DND-41 (cell line): ENCODE measurements at regions not wholly inside any gene's neighbourhood (a gene's known extent, or its start where the extent isn't known, plus 50 kb on each side); places are given as distances from the start of the nearest gene placed in this dataset.

Experiments
- EZH2 ChIP-seq: IDR thresholded peaks from 3 replicates; pipeline ENCODE4 v1.6.1; 2012; ENCODE audit warnings: borderline replicate concordance, low read depth, mild to moderate bottlenecking, moderate library complexity, low read length, inconsistent platforms; ENCODE audit not compliant: severe bottlenecking
- TF ChIP-seq, protein P1 (sequence below): IDR thresholded peaks from 2 replicates; pipeline ENCODE4 v1.5.1; 2012; ENCODE audit warnings: borderline replicate concordance, low read length, moderate library complexity, mild to moderate bottlenecking; ENCODE audit not compliant: poor library complexity, severe bottlenecking; ENCODE audit errors: extremely low read depth

DNA sequence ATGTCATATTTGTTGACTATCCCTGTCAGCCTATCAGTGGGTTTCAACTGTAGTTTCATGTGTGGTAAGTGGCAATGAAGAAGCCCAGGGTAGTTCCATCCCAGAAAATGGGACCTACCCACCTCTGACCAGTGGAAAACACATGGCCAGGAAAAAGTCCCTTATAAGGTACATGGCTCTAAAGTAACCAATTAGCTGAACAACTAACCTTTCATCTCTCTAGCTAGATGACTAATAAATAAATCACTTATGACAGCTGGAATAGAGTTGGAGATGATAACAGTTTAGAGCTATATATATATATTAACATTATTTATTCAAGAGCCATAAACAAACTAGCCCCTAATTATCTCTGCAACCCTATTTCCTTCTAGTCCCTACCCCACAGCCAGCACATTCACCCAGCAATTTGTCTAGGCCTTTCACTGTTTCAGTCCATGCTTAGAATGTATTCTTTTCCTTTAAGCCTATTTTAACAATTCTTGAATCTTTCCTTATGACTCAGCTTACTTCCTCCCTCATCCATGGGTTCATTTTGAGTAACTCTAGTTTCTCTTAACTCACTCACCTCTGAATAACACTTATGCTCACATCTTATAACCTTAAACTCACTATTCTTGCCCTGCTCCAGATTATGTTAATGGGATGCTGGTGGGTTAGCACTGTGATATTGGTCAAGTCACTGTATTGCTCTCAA lies 83.7 kb downstream of the TNFSF18 start:
- no peak for TF ChIP-seq EZH2
- TF ChIP-seq, protein P1, sequence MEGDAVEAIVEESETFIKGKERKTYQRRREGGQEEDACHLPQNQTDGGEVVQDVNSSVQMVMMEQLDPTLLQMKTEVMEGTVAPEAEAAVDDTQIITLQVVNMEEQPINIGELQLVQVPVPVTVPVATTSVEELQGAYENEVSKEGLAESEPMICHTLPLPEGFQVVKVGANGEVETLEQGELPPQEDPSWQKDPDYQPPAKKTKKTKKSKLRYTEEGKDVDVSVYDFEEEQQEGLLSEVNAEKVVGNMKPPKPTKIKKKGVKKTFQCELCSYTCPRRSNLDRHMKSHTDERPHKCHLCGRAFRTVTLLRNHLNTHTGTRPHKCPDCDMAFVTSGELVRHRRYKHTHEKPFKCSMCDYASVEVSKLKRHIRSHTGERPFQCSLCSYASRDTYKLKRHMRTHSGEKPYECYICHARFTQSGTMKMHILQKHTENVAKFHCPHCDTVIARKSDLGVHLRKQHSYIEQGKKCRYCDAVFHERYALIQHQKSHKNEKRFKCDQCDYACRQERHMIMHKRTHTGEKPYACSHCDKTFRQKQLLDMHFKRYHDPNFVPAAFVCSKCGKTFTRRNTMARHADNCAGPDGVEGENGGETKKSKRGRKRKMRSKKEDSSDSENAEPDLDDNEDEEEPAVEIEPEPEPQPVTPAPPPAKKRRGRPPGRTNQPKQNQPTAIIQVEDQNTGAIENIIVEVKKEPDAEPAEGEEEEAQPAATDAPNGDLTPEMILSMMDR: no peak
